H1 (cell line): ENCODE measurements at regions not wholly inside any gene's neighbourhood (a gene's known extent, or its start where the extent isn't known, plus 50 kb on each side); places are given as distances from the start of the nearest gene placed in this dataset.

Experiments
- BCL11A ChIP-seq, 2 experiments: IDR thresholded peaks; one replicate each; pipeline ENCODE4 v1.6.1; 2011; ENCODE audit warnings: low read depth in 2 of 2, low read length in 2 of 2, mild to moderate bottlenecking in 2 of 2
- HDAC6 ChIP-seq: IDR thresholded peaks from one replicate; pipeline ENCODE4 v1.7.1; 2012; ENCODE audit warnings: low read depth, mild to moderate bottlenecking, inconsistent platforms, low read length, moderate library complexity
- MAX ChIP-seq: IDR thresholded peaks from 2 replicates; pipeline ENCODE4 v1.6.1; 2012; ENCODE audit warnings: inconsistent platforms
- SP4 ChIP-seq: IDR thresholded peaks from 2 replicates; pipeline ENCODE4 v1.6.1; 2012; ENCODE audit warnings: low read length, inconsistent platforms
- SRF ChIP-seq: IDR thresholded peaks from 2 replicates; pipeline ENCODE4 v1.6.1; 2011; ENCODE audit warnings: mild to moderate bottlenecking, low read depth, low read length, moderate library complexity
- TBP ChIP-seq: IDR thresholded peaks from 2 replicates; pipeline ENCODE4 v1.6.1; 2011; ENCODE audit warnings: low read depth, low read length, improper control_type of control experiment
- YY1 ChIP-seq: IDR thresholded peaks from 2 replicates; pipeline ENCODE4 v1.6.1; 2011; ENCODE audit warnings: low read depth, mild to moderate bottlenecking, low read length

DNA sequence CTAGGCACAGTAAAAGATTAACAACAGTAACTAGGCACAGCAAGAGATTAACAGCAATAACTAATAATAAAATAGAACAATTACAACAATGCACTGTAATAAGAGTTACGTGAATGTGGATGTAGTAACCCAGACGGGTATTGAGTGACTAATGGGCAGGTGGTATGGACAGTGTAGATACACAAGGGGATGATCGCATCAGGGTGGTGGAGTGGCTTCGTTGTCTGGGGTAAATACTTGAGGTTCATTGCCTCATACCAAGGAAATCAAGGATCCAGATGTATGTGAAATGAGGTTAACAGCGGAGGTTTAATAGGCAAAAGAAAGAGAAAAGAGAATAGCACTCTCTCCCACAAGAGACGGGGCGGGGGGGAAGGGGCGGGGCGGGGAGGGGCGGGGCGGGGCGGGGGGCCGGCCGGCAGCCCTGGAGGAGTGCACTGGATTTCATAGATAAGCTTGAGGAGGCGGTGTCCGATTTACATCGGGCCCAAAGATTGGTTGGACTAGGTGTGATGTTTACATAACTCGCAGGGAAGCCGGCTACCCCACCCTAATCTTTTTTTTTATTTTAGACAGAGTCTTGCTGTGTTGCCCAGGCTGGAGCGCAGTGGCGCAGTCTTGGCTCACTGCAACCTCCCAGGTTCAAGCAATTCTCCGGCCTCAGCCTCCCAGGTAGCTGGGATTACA, 106.3 kb downstream of the KCTD15 start (continued):
- TF ChIP-seq YY1 (no peak), MAX (no peak), HDAC6 (no peak), TBP (no peak), SRF (no peak), SP4 (no peak), BCL11A (IDR thresholded peaks at IDR 0.05; ENCODE audit: low read depth in 2 of 2, low read length in 2 of 2) (no peak)
